ENCODE measurements at regions not wholly inside any gene's neighbourhood (a gene's known extent, or its start where the extent isn't known, plus 50 kb on each side); places are given as distances from the start of the nearest gene placed in this dataset.

DNA sequence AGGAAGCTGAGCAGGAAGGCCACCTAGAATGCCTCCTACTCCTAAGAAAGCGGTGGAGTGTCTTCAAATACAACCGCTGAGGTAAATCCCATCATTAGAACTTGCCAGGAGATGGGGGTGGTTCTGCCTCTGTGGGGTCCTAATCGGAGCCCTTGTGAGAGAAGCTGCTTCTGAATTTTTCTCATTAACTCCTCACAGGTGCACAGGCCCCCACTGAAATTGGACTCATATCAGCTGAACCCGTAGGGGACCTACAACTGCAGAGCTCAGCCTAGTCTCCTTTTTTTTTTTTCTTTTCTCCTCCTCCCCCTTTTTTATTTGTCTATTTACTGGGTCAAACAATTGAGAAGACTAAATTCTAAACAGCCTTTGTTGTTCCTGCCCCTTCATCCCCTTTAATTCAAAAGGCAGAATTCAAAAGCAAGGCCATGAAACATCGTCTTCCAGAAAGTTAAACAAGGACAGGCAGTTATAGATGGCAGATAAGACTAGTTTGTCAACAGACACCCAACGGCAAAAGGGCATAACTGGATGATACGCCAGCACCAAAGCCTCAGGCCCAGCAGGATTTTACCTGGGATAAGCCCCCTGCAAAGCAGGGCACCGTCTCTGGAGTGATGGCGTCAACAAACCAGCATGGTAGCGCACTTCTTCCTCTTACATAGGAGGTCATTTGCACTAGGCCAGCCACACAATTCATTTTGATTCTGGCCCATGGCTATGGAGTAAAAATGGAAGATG is 213.7 kb upstream of the HES1 start:
- TF ChIP-seq CTCF (IDR thresholded peaks at IDR 0.05): no peak
- TF ChIP-seq POLR2A (IDR thresholded peaks at IDR 0.05): no peak

All from suprapubic skin (tissue), 3 donors.